MCF 10A (cell line): ENCODE measurements at regions not wholly inside any gene's neighbourhood (a gene's known extent, or its start where the extent isn't known, plus 50 kb on each side); places are given as distances from the start of the nearest gene placed in this dataset.

ENCODE experiments used
- BruUV-seq: library from RNA; stranded (reverse); fragments of 400-500 nt; replicated peaks from 2 replicates; lab custom pipeline; 2021; lab: Mats Ljungman, UMichigan
- CTCF ChIA-PET: fragments of 300-600 bp; sonication (Branson Sonifier 250); formaldehyde crosslinking; extraction: SDS; loops from one replicate; lab custom pipeline; 2021; ENCODE audit warnings: antibody characterized with exemption, inconsistent platforms; lab: Yijun Ruan, JAX
- POLR2A ChIA-PET: fragments of 300-600, 350-650 bp; sonication (Branson Sonifier 250); formaldehyde crosslinking; extraction: SDS; loops from one replicate; lab custom pipeline; 2020; ENCODE audit warnings: antibody characterized with exemption, inconsistent platforms; lab: Yijun Ruan, JAX
- DNase-seq: peaks from one replicate; pipeline ENCODE4 v3.0.0-alpha.2; 2018; ENCODE audit not compliant: unreplicated experiment
- H3K27ac Mint-ChIP-seq: one replicate; pipeline ENCODE4 v1.8.0; 2022; ENCODE audit warnings: mild to moderate bottlenecking, low read depth, mixed read lengths; ENCODE audit not compliant: unreplicated experiment
- H3K27me3 Mint-ChIP-seq: one replicate; pipeline ENCODE4 v1.8.0; 2022; ENCODE audit warnings: mixed read lengths; ENCODE audit not compliant: insufficient read depth, unreplicated experiment
- H3K36me3 Mint-ChIP-seq: one replicate; pipeline ENCODE4 v1.8.0; 2022; ENCODE audit warnings: mild to moderate bottlenecking, moderate library complexity, mixed read lengths; ENCODE audit not compliant: insufficient read depth, unreplicated experiment
- H3K4me1 Mint-ChIP-seq: one replicate; pipeline ENCODE4 v1.8.0; 2022; ENCODE audit warnings: mixed read lengths; ENCODE audit not compliant: insufficient read depth, unreplicated experiment
- H3K4me3 Mint-ChIP-seq: one replicate; pipeline ENCODE4 v1.8.0; 2022; ENCODE audit warnings: mild to moderate bottlenecking, moderate library complexity, mixed read lengths; ENCODE audit not compliant: unreplicated experiment
- H3K9me3 Mint-ChIP-seq: one replicate; pipeline ENCODE4 v1.8.0; 2022; ENCODE audit warnings: mixed read lengths; ENCODE audit not compliant: unreplicated experiment
- CTCF ChIP-seq: fragments of 200-600 bp; IDR thresholded peaks from one replicate; pipeline ENCODE4 v1.8.0; 2022; ENCODE audit warnings: antibody characterized with exemption, mild to moderate bottlenecking; ENCODE audit not compliant: unreplicated experiment
- intact Hi-C: fragments of 100-400 bp; cut with micrococcal nuclease; formaldehyde crosslinking; loops from 2 replicates; pipeline ENCODE4 v1.14.1; 2022

GRCh38 chr1:214209260-214209808 is 71.6 kb upstream of the SMYD2 start:
- ChIA-PET CTCF (interaction anchor here (0.6 to 3.7 kb wide), 14 partner anchors 10 to 1314 kb away, joined by 3 to 71 read pairs (median 3); no protein-coding TSS in a partner anchor), POLR2A (interaction anchor here (0.8 kb wide), 1 partner anchor 814 kb away, joined by 3 read pairs; no protein-coding TSS in a partner anchor)
- BruUV-seq: no TSS peak
- Mint-ChIP-seq H3K27me3 (no peaks in the 10 kb centered on the region), H3K27ac (no peak overlapping the region), H3K36me3 (no peaks in the 10 kb centered on the region), H3K4me3 (no peak overlapping the region), H3K4me1 (peaks cover 20% of the 10 kb centered on the region), H3K9me3 (no peaks in the 10 kb centered on the region)
- DNase-seq: no peak
- no peak for TF ChIP-seq CTCF
- intact Hi-C loops: no loop called here

- TF ChIP-seq CTCF: peak; percentile 25
- Mint-ChIP-seq H3K4me3 (peak overlapping the region; percentile 15), H3K36me3 (no peaks in the 10 kb centered on the region), H3K4me1 (peaks cover 20% of the 10 kb centered on the region), H3K9me3 (no peaks in the 10 kb centered on the region), H3K27ac (peak overlapping the region; percentile 7), H3K27me3 (no peaks in the 10 kb centered on the region)
- intact Hi-C loops: loop anchor here (1.0 to 5.0 kb wide), 3 partner anchors 371 to 1091 kb away; no protein-coding TSS in a partner anchor
- CTCF ChIA-PET: interaction anchor here (0.5 to 21.6 kb wide), 42 partner anchors 9 to 1908 kb away, joined by 3 to 804 read pairs (median 4); no protein-coding TSS in a partner anchor
- BruUV-seq: no TSS peak
- POLR2A ChIA-PET: interaction anchor here (0.5 to 6.7 kb wide), 16 partner anchors 8 to 1143 kb away, joined by 3 to 75 read pairs (median 3); partner anchors contain the start of gene SMYD2
- DNase-seq: peak; percentile 82
Observed at GRCh38 chr1:214213136-214213535, 67.8 kb upstream of the SMYD2 start.

GRCh38 chr1:214214851-214215250 is 66.1 kb upstream of the SMYD2 start:
- no peak for TF ChIP-seq CTCF
- ChIA-PET POLR2A (interaction anchor here (0.6 to 6.7 kb wide), 12 partner anchors 17 to 1021 kb away, joined by 3 to 75 read pairs (median 4); partner anchors contain the start of gene SMYD2), CTCF (interaction anchor here (0.7 to 21.6 kb wide), 79 partner anchors 7 to 1392 kb away, joined by 3 to 804 read pairs (median 6); partner anchors contain the start of gene SMYD2)
- intact Hi-C loops: loop anchor here (1.0 to 5.0 kb wide), 5 partner anchors 46 to 1093 kb away; no protein-coding TSS in a partner anchor
- no peak overlapping the region for H3K4me3 Mint-ChIP-seq
- no TSS peak for BruUV-seq
- no peaks in the 10 kb centered on the region for H3K9me3 Mint-ChIP-seq
- H3K4me1 Mint-ChIP-seq: peaks cover 20% of the 10 kb centered on the region
- no peak overlapping the region for H3K27ac Mint-ChIP-seq
- H3K27me3 Mint-ChIP-seq: no peaks in the 10 kb centered on the region
- no peak for DNase-seq
- H3K36me3 Mint-ChIP-seq: no peaks in the 10 kb centered on the region

- Mint-ChIP-seq H3K27ac (no peak overlapping the region), H3K4me3 (no peak overlapping the region), H3K4me1 (peaks cover 20% of the 10 kb centered on the region), H3K9me3 (no peaks in the 10 kb centered on the region), H3K27me3 (no peaks in the 10 kb centered on the region), H3K36me3 (no peaks in the 10 kb centered on the region)
- ChIA-PET POLR2A (interaction anchor here (1.0 to 6.7 kb wide), 2 partner anchors 102 to 113 kb away, joined by 3 to 75 read pairs; no protein-coding TSS in a partner anchor), CTCF (interaction anchor here (0.5 to 21.6 kb wide), 12 partner anchors 12 to 1391 kb away, joined by 3 to 804 read pairs (median 22); no protein-coding TSS in a partner anchor)
- no TSS peak for BruUV-seq
- TF ChIP-seq CTCF: no peak
- intact Hi-C loops: loop anchor here (2.0 kb wide), 1 partner anchor 413 kb away; no protein-coding TSS in a partner anchor
- DNase-seq: no peak
Observed at GRCh38 chr1:214215583-214215982, 65.4 kb upstream of the SMYD2 start.
